Endothelial cell (in vitro differentiated cells): ENCODE measurements at regions not wholly inside any gene's neighbourhood (a gene's known extent, or its start where the extent isn't known, plus 50 kb on each side); places are given as distances from the start of the nearest gene placed in this dataset.

ENCODE experiments used
- DNase-seq: peaks from one replicate; pipeline ENCODE4 v3.0.0; 2021; ENCODE audit warnings: low spot score
- H3K27ac Mint-ChIP-seq: one replicate; pipeline ENCODE4 v1.8.0; 2021; ENCODE audit warnings: mixed read lengths, inconsistent platforms; ENCODE audit not compliant: unreplicated experiment
- H3K27me3 Mint-ChIP-seq: one replicate; pipeline ENCODE4 v1.8.0; 2021; ENCODE audit warnings: mild to moderate bottlenecking, moderate library complexity, mixed read lengths, inconsistent platforms; ENCODE audit not compliant: unreplicated experiment
- H3K36me3 Mint-ChIP-seq: one replicate; pipeline ENCODE4 v1.8.0; 2021; ENCODE audit warnings: mild to moderate bottlenecking, low read depth, mixed read lengths, inconsistent platforms; ENCODE audit not compliant: unreplicated experiment
- H3K4me1 Mint-ChIP-seq: one replicate; pipeline ENCODE4 v1.8.0; 2021; ENCODE audit warnings: mild to moderate bottlenecking, mixed read lengths, inconsistent platforms; ENCODE audit not compliant: unreplicated experiment
- H3K4me3 Mint-ChIP-seq: one replicate; pipeline ENCODE4 v1.8.0; 2021; ENCODE audit warnings: mild to moderate bottlenecking, mixed read lengths, inconsistent platforms; ENCODE audit not compliant: unreplicated experiment
- H3K9me3 Mint-ChIP-seq: one replicate; pipeline ENCODE4 v1.8.0; 2021; ENCODE audit warnings: mixed read lengths, inconsistent platforms; ENCODE audit not compliant: unreplicated experiment
- TF ChIP-seq, protein P1 (sequence below): fragments of 200-600 bp; sonication (generic); IDR thresholded peaks from one replicate; pipeline ENCODE4 v1.5.0; 2021; ENCODE audit warnings: antibody characterized with exemption; ENCODE audit not compliant: unreplicated experiment

DNA sequence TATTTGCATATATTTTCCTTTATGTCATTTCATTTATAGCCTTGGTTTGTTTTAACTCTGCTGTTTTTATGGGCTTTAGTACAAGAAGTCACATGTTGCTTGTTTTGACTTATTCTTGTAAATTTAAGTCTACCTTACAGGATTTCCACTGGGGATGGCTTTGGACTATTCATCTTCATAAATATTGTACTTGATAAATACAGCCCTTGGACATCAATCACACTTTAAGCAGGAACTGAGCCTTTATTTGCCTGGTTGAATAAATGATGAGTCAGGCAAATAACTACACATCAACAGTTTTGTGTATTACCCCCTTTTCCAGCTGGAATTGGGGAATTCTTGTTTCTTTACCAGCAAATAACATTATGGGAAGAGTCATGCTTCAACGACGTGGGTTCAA is 286.0 kb downstream of the CNTN3 start:
- no peaks in the 10 kb centered on the region for H3K36me3 Mint-ChIP-seq
- no peaks in the 10 kb centered on the region for H3K27me3 Mint-ChIP-seq
- no peaks in the 10 kb centered on the region for H3K9me3 Mint-ChIP-seq
- no peaks in the 10 kb centered on the region for H3K4me1 Mint-ChIP-seq
- TF ChIP-seq, protein P1, sequence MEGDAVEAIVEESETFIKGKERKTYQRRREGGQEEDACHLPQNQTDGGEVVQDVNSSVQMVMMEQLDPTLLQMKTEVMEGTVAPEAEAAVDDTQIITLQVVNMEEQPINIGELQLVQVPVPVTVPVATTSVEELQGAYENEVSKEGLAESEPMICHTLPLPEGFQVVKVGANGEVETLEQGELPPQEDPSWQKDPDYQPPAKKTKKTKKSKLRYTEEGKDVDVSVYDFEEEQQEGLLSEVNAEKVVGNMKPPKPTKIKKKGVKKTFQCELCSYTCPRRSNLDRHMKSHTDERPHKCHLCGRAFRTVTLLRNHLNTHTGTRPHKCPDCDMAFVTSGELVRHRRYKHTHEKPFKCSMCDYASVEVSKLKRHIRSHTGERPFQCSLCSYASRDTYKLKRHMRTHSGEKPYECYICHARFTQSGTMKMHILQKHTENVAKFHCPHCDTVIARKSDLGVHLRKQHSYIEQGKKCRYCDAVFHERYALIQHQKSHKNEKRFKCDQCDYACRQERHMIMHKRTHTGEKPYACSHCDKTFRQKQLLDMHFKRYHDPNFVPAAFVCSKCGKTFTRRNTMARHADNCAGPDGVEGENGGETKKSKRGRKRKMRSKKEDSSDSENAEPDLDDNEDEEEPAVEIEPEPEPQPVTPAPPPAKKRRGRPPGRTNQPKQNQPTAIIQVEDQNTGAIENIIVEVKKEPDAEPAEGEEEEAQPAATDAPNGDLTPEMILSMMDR, result no peak
- H3K4me3 Mint-ChIP-seq, result no peak overlapping the region
- H3K27ac Mint-ChIP-seq, result no peak overlapping the region
- DNase-seq, result no peak

DNA sequence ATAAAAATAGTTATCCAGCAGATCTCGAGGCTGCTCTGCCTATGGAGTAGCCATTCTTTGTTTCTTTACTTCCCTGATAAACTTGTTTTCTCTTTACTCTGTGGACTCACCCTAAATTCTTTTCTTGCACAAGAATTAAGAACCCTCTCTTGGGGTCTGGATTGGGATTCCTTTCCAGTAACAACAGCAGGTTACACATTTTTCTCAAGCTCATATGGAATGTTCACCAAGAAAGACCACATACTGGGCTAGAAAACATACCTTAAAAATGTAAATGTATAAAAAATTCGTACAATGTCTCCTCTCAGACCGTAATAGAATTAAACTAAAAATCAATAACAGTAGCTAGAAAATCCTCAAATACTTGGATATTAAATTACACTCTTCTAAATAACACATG is 299.2 kb downstream of the CNTN3 start:
- no peaks in the 10 kb centered on the region for H3K36me3 Mint-ChIP-seq
- TF ChIP-seq, protein P1, result no peak
- no peak for DNase-seq
- H3K27ac Mint-ChIP-seq, result no peak overlapping the region
- no peak overlapping the region for H3K4me3 Mint-ChIP-seq
- H3K9me3 Mint-ChIP-seq, result no peaks in the 10 kb centered on the region
- no peaks in the 10 kb centered on the region for H3K4me1 Mint-ChIP-seq
- peaks cover 4% of the 10 kb centered on the region for H3K27me3 Mint-ChIP-seq

DNA sequence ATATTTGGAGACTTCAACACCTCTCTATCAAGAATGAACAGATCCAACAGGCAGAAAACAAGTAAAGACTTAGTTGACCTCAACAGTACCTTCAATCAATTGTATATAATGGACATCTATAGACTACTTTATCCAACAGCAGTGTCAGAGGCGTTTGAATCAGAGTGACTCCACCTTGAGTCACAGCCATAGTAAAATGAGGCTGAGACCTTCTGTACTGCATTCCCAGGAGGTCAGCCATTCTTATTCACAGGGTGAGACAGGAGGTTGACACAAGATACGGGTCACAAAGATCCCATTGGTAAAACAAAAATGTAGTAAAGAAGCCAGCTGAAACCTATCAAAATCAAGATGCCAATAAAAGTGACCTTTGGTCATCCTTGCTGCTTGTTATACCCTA is 299.8 kb downstream of the CNTN3 start:
- no peak overlapping the region for H3K4me3 Mint-ChIP-seq
- TF ChIP-seq, protein P1, result no peak
- H3K36me3 Mint-ChIP-seq, result no peaks in the 10 kb centered on the region
- no peaks in the 10 kb centered on the region for H3K9me3 Mint-ChIP-seq
- no peak for DNase-seq
- H3K27ac Mint-ChIP-seq, result no peak overlapping the region
- H3K4me1 Mint-ChIP-seq, result no peaks in the 10 kb centered on the region
- peaks cover 4% of the 10 kb centered on the region for H3K27me3 Mint-ChIP-seq

DNA sequence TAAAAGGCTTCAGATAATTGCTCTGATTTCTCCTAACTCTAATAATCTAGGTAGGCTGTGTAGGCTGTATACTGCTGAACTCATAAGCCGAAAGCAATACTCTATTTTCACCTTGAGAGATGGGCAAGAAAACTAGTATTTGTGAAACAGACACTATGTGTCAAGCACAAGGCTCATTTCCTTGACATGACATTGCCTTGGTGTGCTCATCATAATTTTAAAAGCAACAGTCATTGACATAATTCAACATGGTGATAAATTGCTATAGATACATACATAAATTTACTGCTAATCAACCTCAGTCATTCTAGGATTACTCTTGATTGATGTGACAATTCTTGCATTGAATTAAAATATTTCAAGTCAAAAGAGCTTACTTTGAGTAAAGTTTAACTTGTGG is 304.7 kb downstream of the CNTN3 start:
- TF ChIP-seq, protein P1, result no peak
- H3K9me3 Mint-ChIP-seq, result no peaks in the 10 kb centered on the region
- peaks cover 2% of the 10 kb centered on the region for H3K4me1 Mint-ChIP-seq
- DNase-seq, result no peak
- H3K27ac Mint-ChIP-seq, result no peak overlapping the region
- H3K36me3 Mint-ChIP-seq, result no peaks in the 10 kb centered on the region
- H3K4me3 Mint-ChIP-seq, result no peak overlapping the region
- peaks cover 2% of the 10 kb centered on the region for H3K27me3 Mint-ChIP-seq

DNA sequence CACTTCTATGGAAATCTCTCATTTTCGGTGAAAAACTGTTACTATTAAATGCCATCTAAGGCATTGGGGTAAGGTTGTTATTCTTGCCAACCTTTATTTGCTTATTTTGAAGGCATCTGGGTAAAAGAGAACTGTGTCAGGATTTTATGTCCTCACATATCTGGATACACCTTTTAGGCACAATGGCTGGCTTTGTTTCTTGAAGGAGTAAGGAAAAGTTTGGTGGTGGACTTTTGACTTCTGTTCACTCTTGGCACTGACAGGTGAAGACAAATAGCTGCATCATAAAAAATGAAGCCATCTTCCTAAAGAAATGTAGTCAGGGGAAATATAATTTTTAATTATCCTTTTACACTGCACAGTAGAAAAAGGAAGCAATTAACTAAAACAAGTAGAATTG is 310.0 kb downstream of the CNTN3 start:
- H3K4me3 Mint-ChIP-seq, result no peak overlapping the region
- H3K4me1 Mint-ChIP-seq, result peaks cover 2% of the 10 kb centered on the region
- H3K27ac Mint-ChIP-seq, result no peak overlapping the region
- no peaks in the 10 kb centered on the region for H3K9me3 Mint-ChIP-seq
- H3K36me3 Mint-ChIP-seq, result no peaks in the 10 kb centered on the region
- TF ChIP-seq, protein P1, result no peak
- H3K27me3 Mint-ChIP-seq, result no peaks in the 10 kb centered on the region
- DNase-seq, result no peak
